ENCODE measurements at regions not wholly inside any gene's neighbourhood (a gene's known extent, or its start where the extent isn't known, plus 50 kb on each side); places are given as distances from the start of the nearest gene placed in this dataset.

- TF ChIP-seq CTCF (IDR thresholded peaks at IDR 0.05), result no peak
- Histone ChIP-seq H3K9ac (ENCODE audit: insufficient read depth, low read length, poor library complexity, severe bottlenecking) (no peak overlapping the region), H4K20me1 (ENCODE audit: insufficient read depth, low read length) (no peaks in the 10 kb centered on the region), H3K4me2 (replicated peaks; ENCODE audit: extremely low read depth, low read length, poor library complexity, severe bottlenecking) (no peak overlapping the region), H3K36me3 (replicated peaks in 1 of 2; ENCODE audit: control insufficient read depth in 1 of 2, insufficient read depth in 2 of 2, low read length in 2 of 2) (no peaks in the 10 kb centered on the region), H2AFZ (ENCODE audit: insufficient read depth, low read depth, low read length, poor library complexity, severe bottlenecking) (no peak overlapping the region), H3K9me3 (replicated peaks in 1 of 2; ENCODE audit: control insufficient read depth in 1 of 2, insufficient read depth in 1 of 2, low read length in 2 of 2) (peaks cover 20 to 27% of the 10 kb centered on the region in 2 donors), H3K27ac (ENCODE audit: low read depth in 1 of 2, low read length in 2 of 2) (no peak overlapping the region), H3K4me1 (ENCODE audit: control insufficient read depth in 1 of 2, insufficient read depth in 2 of 2, low read length in 2 of 2) (no peaks in the 10 kb centered on the region), H3K79me2 (ENCODE audit: insufficient read depth, low read length) (no peaks in the 10 kb centered on the region), H3K27me3 (ENCODE audit: control insufficient read depth in 2 of 2, insufficient read depth in 2 of 2, low read length in 2 of 2) (no peaks in the 10 kb centered on the region), H3K4me3 (replicated peaks in 1 of 3; ENCODE audit: low read depth in 2 of 3, low read length in 3 of 3) (no peak overlapping the region)
- H3K27me3 Mint-ChIP-seq (ENCODE audit: low read depth in 3 of 3), result peaks cover 0 to 4% (median 0%) of the 10 kb centered on the region in 3 donors
- no peaks in the 10 kb centered on the region for H3K4me1 Mint-ChIP-seq
- no peak for DNase-seq
- H3K9me3 Mint-ChIP-seq, result peaks cover 11 to 30% (median 21%) of the 10 kb centered on the region in 7 donors
- no peak overlapping the region for H3K27ac Mint-ChIP-seq
- no peak overlapping the region for H3K4me3 Mint-ChIP-seq
- 11% methylated on average over 3 of the region's 3 CpGs for WGBS (ENCODE audit: insufficient coverage)
- H3K36me3 Mint-ChIP-seq, result no peaks in the 10 kb centered on the region
- intact Hi-C loops (cut with micrococcal nuclease), result no loop called here
These were observed 215.0 kb downstream of the ACTR3B start for GRCh38 chr7:152974577-152974976.

GRCh38 chr7:152975076-152975475, 215.5 kb downstream of the ACTR3B start:
- no peak for DNase-seq
- H3K4me1 Mint-ChIP-seq, result no peaks in the 10 kb centered on the region
- no peak overlapping the region for H3K27ac Mint-ChIP-seq
- Histone ChIP-seq H3K4me2 (replicated peaks; ENCODE audit: extremely low read depth, low read length, poor library complexity, severe bottlenecking) (no peak overlapping the region), H3K27me3 (ENCODE audit: control insufficient read depth in 2 of 2, insufficient read depth in 2 of 2, low read length in 2 of 2) (no peaks in the 10 kb centered on the region), H3K4me3 (replicated peaks in 1 of 3; ENCODE audit: low read depth in 2 of 3, low read length in 3 of 3) (no peak overlapping the region), H3K36me3 (replicated peaks in 1 of 2; ENCODE audit: control insufficient read depth in 1 of 2, insufficient read depth in 2 of 2, low read length in 2 of 2) (no peaks in the 10 kb centered on the region), H4K20me1 (ENCODE audit: insufficient read depth, low read length) (no peaks in the 10 kb centered on the region), H3K4me1 (ENCODE audit: control insufficient read depth in 1 of 2, insufficient read depth in 2 of 2, low read length in 2 of 2) (no peaks in the 10 kb centered on the region), H3K9ac (ENCODE audit: insufficient read depth, low read length, poor library complexity, severe bottlenecking) (no peak overlapping the region), H3K9me3 (replicated peaks in 1 of 2; ENCODE audit: control insufficient read depth in 1 of 2, insufficient read depth in 1 of 2, low read length in 2 of 2) (peaks cover 20 to 25% of the 10 kb centered on the region in 2 donors), H2AFZ (ENCODE audit: insufficient read depth, low read depth, low read length, poor library complexity, severe bottlenecking) (no peak overlapping the region), H3K27ac (ENCODE audit: low read depth in 1 of 2, low read length in 2 of 2) (no peak overlapping the region), H3K79me2 (ENCODE audit: insufficient read depth, low read length) (no peaks in the 10 kb centered on the region)
- intact Hi-C loops (cut with micrococcal nuclease), result no loop called here
- TF ChIP-seq CTCF (IDR thresholded peaks at IDR 0.05), result no peak
- H3K36me3 Mint-ChIP-seq, result no peaks in the 10 kb centered on the region
- H3K9me3 Mint-ChIP-seq, result peaks cover 11 to 30% (median 21%) of the 10 kb centered on the region in 7 donors
- peaks cover 0 to 4% (median 0%) of the 10 kb centered on the region in 3 donors for H3K27me3 Mint-ChIP-seq (ENCODE audit: low read depth in 3 of 3)
- 67% methylated on average over 1 of the region's 2 CpGs for WGBS (ENCODE audit: insufficient coverage)
- no peak overlapping the region for H3K4me3 Mint-ChIP-seq

Measured in CD14-positive monocyte (primary cell).